ENCODE measurements at regions not wholly inside any gene's neighbourhood (a gene's known extent, or its start where the extent isn't known, plus 50 kb on each side); places are given as distances from the start of the nearest gene placed in this dataset.
"Not testable (repeated sequence)": the region's sequence is repeated elsewhere in the genome, so short reads cannot be mapped to it uniquely, and the experiment has no call there.

GRCh38 chr15:79644091-79644490, 212.0 kb downstream of the MINAR1 start:
- peaks cover 8% of the 10 kb centered on the region for H3K9me3 Mint-ChIP-seq
- peaks cover 32% of the 10 kb centered on the region for H3K27me3 Mint-ChIP-seq
- peak; percentile 6 for DNase-seq
- peaks cover 2% of the 10 kb centered on the region for H3K36me3 Mint-ChIP-seq
- no peaks in the 10 kb centered on the region for H3K4me1 Mint-ChIP-seq
- H3K4me3 Mint-ChIP-seq = no peak overlapping the region
- no peak overlapping the region for H3K27ac Mint-ChIP-seq

GRCh38 chr15:79652972-79653371, 220.8 kb downstream of the MINAR1 start:
- not testable (repeated sequence) for H3K9me3 Mint-ChIP-seq, DNase-seq, H3K27ac Mint-ChIP-seq, H3K36me3 Mint-ChIP-seq, H3K4me1 Mint-ChIP-seq, H3K4me3 Mint-ChIP-seq
- peaks cover 21% of the 10 kb centered on the region for H3K27me3 Mint-ChIP-seq

DNA sequence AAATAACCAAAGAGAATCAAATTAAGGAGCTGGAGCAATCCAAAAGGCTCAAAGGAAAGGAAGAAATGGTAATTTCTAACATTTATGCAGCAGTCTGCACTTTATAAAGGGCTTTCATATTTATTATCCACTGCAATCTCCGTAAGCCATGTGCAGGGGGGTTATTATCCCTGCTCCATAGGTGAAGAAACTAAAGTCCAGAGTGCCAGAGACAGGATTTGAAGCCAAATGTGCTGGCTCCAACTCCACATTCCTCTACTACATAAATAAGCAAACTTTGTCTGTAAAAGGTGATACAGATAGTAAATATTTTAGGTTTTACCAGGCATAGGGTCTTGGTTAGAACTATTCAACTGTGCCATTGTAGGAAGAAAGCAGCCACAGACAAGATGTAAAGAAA, 221.4 kb downstream of the MINAR1 start:
- Mint-ChIP-seq H3K27ac (no peak overlapping the region), H3K4me1 (no peaks in the 10 kb centered on the region), H3K9me3 (no peaks in the 10 kb centered on the region), H3K27me3 (peaks cover 25% of the 10 kb centered on the region), H3K36me3 (no peaks in the 10 kb centered on the region), H3K4me3 (no peak overlapping the region)
- no peak for DNase-seq

GRCh38 chr15:79656151-79657000, 224.2 kb downstream of the MINAR1 start:
- Mint-ChIP-seq H3K4me1 (no peaks in the 10 kb centered on the region), H3K27me3 (peaks cover 29% of the 10 kb centered on the region), H3K4me3 (no peak overlapping the region), H3K27ac (no peak overlapping the region), H3K9me3 (no peaks in the 10 kb centered on the region), H3K36me3 (no peaks in the 10 kb centered on the region)
- DNase-seq = no peak

DNA sequence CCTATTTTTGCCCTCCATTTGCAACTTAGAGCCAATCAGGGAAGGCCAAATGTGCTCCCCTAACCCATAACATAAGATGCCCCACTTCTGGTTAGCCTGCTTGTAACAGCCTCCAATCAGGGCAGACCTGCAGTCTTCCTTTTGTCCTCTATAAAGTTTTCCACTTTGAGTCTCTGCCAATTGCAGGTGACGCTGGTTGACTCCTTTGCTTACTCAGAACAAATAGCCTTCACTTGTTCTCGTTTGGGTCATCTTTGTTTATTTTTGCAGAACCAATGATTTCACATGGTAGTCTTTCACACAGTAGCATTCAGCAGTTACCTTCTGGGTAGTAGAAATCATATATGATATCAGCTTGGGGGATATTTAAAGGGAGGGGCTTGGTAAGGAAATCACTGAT, 225.6 kb downstream of the MINAR1 start:
- H3K4me3 Mint-ChIP-seq = no peak overlapping the region
- H3K9me3 Mint-ChIP-seq = no peaks in the 10 kb centered on the region
- H3K27ac Mint-ChIP-seq = no peak overlapping the region
- no peaks in the 10 kb centered on the region for H3K4me1 Mint-ChIP-seq
- DNase-seq = no peak
- peaks cover 37% of the 10 kb centered on the region for H3K27me3 Mint-ChIP-seq
- no peaks in the 10 kb centered on the region for H3K36me3 Mint-ChIP-seq

DNA sequence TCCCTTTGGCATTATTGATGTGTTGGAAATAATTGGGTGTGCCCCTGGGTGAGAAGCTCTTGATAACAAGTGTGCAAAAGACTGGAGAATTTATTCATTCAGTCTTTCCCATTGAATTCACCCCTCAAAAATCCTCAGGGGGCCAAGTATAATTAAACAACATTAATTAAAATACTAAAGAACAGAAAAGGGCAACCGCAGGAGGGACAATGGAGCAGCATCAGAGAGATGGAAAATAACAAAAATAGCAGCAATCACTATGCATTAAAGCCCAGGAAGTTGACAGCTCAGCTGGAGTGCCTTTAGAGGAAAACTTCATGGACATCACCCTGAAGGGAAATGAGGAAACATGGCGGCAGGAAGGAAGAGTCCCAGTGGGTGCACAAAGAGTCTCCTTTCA, 227.6 kb downstream of the MINAR1 start:
- Mint-ChIP-seq H3K4me3 (no peak overlapping the region), H3K9me3 (no peaks in the 10 kb centered on the region), H3K27ac (no peak overlapping the region), H3K27me3 (peaks cover 44% of the 10 kb centered on the region), H3K36me3 (no peaks in the 10 kb centered on the region), H3K4me1 (no peaks in the 10 kb centered on the region)
- no peak for DNase-seq

GRCh38 chr15:79661411-79661810, 229.3 kb downstream of the MINAR1 start:
- Mint-ChIP-seq H3K4me3 (no peak overlapping the region), H3K27me3 (peaks cover 35% of the 10 kb centered on the region), H3K9me3 (no peaks in the 10 kb centered on the region), H3K4me1 (no peaks in the 10 kb centered on the region), H3K27ac (no peak overlapping the region), H3K36me3 (no peaks in the 10 kb centered on the region)
- DNase-seq = no peak

DNA sequence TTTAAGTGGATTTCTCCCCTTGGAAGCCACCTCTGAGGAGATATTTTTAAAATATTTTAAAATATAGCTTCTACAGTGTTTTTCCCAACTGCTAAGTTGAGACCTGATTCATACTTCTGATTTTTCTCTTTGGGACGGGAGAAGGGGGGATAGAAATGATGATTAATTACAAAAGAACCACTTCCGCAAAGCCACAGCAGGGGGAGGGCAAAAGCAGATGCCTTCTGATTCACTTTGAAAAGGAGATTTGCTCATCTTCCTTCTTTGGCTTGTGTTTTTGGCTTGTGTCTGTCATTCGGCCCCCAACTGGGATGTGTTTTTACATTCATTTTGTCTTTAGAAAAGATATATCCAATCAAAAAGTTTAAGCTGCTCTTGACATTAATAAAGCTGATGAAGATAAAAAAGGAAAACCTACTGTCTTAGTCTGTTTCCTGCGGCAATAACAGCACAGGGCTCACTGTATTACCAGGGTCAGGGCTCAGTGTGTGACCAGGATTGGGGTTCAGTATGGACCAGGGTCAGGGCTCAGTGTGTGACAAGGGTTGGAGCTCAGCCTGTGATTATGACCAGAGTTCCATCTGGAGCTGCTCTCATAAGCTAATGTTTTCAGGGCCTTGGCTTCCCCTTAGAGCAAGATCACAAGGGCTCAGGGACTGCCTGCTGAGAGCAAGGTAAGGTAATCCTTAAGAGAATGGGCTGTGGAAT, 223.2 kb downstream of the MTHFS start:
- Mint-ChIP-seq H3K4me1 (peaks cover 2% of the 10 kb centered on the region), H3K27ac (no peak overlapping the region), H3K9me3 (no peaks in the 10 kb centered on the region), H3K36me3 (no peaks in the 10 kb centered on the region), H3K4me3 (no peak overlapping the region), H3K27me3 (peaks cover 26% of the 10 kb centered on the region)
- peak; percentile 4 for DNase-seq

DNA sequence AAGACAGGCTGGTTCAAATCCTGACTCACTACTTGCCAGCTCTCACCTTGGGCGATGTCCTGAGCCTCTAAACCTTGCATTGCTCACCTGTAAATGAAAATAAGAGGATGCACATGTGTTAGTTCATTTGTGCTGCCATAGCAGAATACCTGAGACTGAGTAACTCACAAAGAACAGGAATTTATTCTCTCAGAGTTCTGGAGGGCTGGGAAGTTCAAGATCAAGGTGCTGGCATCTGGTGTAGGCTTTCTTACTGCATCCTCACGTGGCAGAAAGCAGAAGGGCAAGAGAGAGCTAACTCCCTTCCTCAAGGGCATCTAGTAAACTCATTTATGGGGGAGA, 222.7 kb downstream of the MTHFS start:
- no peak for DNase-seq

GRCh38 chr15:79675982-79676381, 220.8 kb downstream of the MTHFS start:
- Mint-ChIP-seq H3K4me3 (no peak overlapping the region), H3K4me1 (peaks cover 2% of the 10 kb centered on the region), H3K27ac (no peak overlapping the region), H3K36me3 (no peaks in the 10 kb centered on the region), H3K27me3 (peaks cover 19% of the 10 kb centered on the region), H3K9me3 (no peaks in the 10 kb centered on the region)
- no peak for DNase-seq

More for the DNA sequence above, 222.7 kb downstream of the MTHFS start:
- H3K4me1 Mint-ChIP-seq = peaks cover 2% of the 10 kb centered on the region
- no peak overlapping the region for H3K27ac Mint-ChIP-seq
- peaks cover 26% of the 10 kb centered on the region for H3K27me3 Mint-ChIP-seq
- no peaks in the 10 kb centered on the region for H3K36me3 Mint-ChIP-seq
- H3K4me3 Mint-ChIP-seq = no peak overlapping the region
- H3K9me3 Mint-ChIP-seq = no peaks in the 10 kb centered on the region

DNA sequence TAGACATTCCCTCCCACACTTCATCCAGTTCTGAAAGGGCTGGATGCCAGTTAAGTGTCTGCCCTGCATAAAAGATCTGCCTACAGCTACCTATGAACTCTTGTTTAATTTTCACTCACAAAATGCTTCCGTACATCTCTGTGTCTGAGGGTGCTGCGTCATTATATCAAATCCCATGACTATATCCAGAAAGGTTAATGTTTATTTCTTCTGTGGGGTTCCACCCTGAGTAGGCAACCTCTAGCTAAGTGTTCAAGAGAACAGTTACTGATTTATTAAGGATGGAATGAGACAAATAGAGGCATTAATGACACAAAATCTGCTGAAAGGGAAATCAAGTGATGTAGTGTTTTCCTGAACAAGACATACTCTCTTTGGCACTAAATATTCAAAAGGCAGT, 220.2 kb downstream of the MTHFS start:
- Mint-ChIP-seq H3K27ac (no peak overlapping the region), H3K4me1 (peaks cover 2% of the 10 kb centered on the region), H3K9me3 (no peaks in the 10 kb centered on the region), H3K27me3 (peaks cover 19% of the 10 kb centered on the region), H3K36me3 (no peaks in the 10 kb centered on the region), H3K4me3 (no peak overlapping the region)
- no peak for DNase-seq

DNA sequence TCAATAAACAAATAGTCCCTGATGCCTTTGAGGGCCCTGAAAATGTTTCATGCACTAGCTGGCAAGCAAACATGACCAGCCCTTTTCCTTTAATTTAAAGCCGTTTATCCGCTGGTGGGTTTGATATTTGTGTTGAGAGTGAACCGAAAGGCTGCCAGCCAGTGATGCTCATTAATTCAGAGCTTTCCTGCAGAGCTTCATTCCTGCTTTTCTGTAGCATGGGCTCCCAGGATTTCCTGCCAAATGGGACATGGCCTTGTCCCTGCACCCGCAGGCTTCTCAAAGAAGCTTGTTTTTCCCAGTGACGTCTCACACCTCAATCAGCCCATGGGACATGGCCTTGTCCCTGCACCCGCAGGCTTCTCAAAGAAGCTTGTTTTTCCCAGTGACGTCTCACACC, 219.6 kb downstream of the MTHFS start:
- no peak overlapping the region for H3K4me3 Mint-ChIP-seq
- no peaks in the 10 kb centered on the region for H3K9me3 Mint-ChIP-seq
- peaks cover 19% of the 10 kb centered on the region for H3K27me3 Mint-ChIP-seq
- H3K36me3 Mint-ChIP-seq = no peaks in the 10 kb centered on the region
- peaks cover 2% of the 10 kb centered on the region for H3K4me1 Mint-ChIP-seq
- no peak overlapping the region for H3K27ac Mint-ChIP-seq
- DNase-seq = no peak

DNA sequence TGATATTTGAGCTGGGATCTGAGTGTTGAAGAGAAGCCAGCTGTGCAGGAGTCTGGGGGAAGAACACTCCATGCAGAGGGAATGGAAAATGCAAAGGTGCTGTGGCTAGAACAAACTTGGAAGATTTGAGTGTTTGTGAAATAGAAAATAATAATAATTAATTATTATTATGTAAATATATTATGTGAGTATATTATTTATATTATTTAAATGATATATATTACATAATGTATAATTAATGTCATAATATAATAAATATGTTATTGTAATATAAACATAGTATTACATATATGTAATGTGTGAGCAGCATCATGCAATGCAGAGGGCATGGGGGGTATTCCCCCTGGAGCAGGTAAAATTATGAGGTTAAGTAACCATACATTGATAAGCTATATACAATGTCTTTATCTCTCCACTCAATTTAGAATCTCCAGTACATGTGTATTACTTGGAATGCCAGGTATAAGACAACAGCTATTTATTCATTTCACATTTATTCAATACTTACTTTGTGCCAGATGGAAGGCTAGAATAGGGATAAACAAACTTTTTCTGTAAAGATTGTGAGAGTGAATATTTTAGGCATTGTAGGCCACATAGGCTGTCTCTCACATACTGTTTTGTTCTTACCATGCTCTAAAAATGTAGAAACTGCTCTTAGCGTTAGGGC, 218.6 kb downstream of the MTHFS start:
- Mint-ChIP-seq H3K27ac (no peak overlapping the region), H3K4me3 (no peak overlapping the region), H3K4me1 (peaks cover 2% of the 10 kb centered on the region), H3K36me3 (no peaks in the 10 kb centered on the region), H3K9me3 (no peaks in the 10 kb centered on the region), H3K27me3 (peaks cover 24% of the 10 kb centered on the region)
- DNase-seq = no peak

GRCh38 chr15:79680720-79681119, 216.1 kb downstream of the MTHFS start:
- H3K27me3 Mint-ChIP-seq = peaks cover 13% of the 10 kb centered on the region
- no peaks in the 10 kb centered on the region for H3K36me3 Mint-ChIP-seq
- DNase-seq = no peak
- no peaks in the 10 kb centered on the region for H3K9me3 Mint-ChIP-seq
- H3K4me1 Mint-ChIP-seq = no peaks in the 10 kb centered on the region
- no peak overlapping the region for H3K4me3 Mint-ChIP-seq
- H3K27ac Mint-ChIP-seq = no peak overlapping the region

DNA sequence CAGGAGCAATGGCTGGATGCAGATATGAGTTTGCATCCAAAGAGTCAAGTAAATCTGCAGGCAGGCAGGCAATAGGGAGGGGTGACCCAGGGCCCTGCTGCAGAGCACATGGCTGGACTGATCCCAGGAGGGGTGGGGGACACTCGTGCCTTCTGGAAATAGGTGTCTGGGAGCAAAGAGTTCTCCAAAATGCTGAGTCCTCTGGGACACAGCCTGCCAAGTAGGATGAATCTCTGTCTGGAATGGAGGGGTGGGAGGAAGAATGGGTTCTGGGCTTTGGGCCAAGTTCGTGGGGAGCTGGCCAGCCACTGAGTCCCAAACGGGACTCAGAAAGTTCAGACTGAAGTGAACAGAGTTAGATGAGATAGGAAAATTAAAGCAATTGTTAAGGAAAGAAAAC, 214.5 kb downstream of the MTHFS start:
- no peaks in the 10 kb centered on the region for H3K4me1 Mint-ChIP-seq
- no peaks in the 10 kb centered on the region for H3K36me3 Mint-ChIP-seq
- peaks cover 12% of the 10 kb centered on the region for H3K27me3 Mint-ChIP-seq
- no peak overlapping the region for H3K4me3 Mint-ChIP-seq
- DNase-seq = no peak
- H3K27ac Mint-ChIP-seq = no peak overlapping the region
- H3K9me3 Mint-ChIP-seq = no peaks in the 10 kb centered on the region
